Lower leg skin (tissue), 4 donors: ENCODE measurements at regions not wholly inside any gene's neighbourhood (a gene's known extent, or its start where the extent isn't known, plus 50 kb on each side); places are given as distances from the start of the nearest gene placed in this dataset.
"Not testable (repeated sequence)": the region's sequence is repeated elsewhere in the genome, so short reads cannot be mapped to it uniquely, and the experiment has no call there.

Source experiments
- DNase-seq, 2 donors: peaks; one replicate each; pipeline ENCODE4 v3.0.0-alpha.2; 2019; ENCODE audit warnings: low spot score in 2 of 2
- H3K4me3 ChIP-seq: fragments of 200-600 bp; sonication (generic); 2 replicates; pipeline ENCODE4 v1.5.1; 2017; ENCODE audit warnings: mild to moderate bottlenecking, low read depth; ENCODE audit not compliant: poor library complexity, severe bottlenecking
- POLR2A ChIP-seq, 2 donors: fragments of 450-650 bp; IDR thresholded peaks; one replicate each; pipeline ENCODE4 v1.6.1; 2016 to 2017; ENCODE audit warnings: antibody characterized with exemption in 2 of 2, mild to moderate bottlenecking in 1 of 2, moderate library complexity in 1 of 2
- WGBS, 2 donors: methylation state at CpG; one replicate each; pipeline ENCODE4 v1.1.5; 2018; 5-methylcytosine and 5-hydroxymethylcytosine counted together
- intact Hi-C: fragments of 100-400 bp; cut with DNase I; formaldehyde crosslinking; loops from one replicate; pipeline ENCODE4 v1.15.0; 2023; ENCODE audit warnings: low total_unique reads
- TF ChIP-seq, protein P1 (sequence below), 3 donors: fragments of 450-650 bp; IDR thresholded peaks; one replicate each; pipeline ENCODE4 v1.5.1; 2016; ENCODE audit warnings: antibody characterized with exemption in 3 of 3, mild to moderate bottlenecking in 3 of 3, moderate library complexity in 2 of 3

GRCh38 chr2:21231985-21232384 is 108.2 kb downstream of the TDRD15 start:
- no peak for TF ChIP-seq POLR2A (IDR thresholded peaks at IDR 0.05)
- TF ChIP-seq, protein P1, sequence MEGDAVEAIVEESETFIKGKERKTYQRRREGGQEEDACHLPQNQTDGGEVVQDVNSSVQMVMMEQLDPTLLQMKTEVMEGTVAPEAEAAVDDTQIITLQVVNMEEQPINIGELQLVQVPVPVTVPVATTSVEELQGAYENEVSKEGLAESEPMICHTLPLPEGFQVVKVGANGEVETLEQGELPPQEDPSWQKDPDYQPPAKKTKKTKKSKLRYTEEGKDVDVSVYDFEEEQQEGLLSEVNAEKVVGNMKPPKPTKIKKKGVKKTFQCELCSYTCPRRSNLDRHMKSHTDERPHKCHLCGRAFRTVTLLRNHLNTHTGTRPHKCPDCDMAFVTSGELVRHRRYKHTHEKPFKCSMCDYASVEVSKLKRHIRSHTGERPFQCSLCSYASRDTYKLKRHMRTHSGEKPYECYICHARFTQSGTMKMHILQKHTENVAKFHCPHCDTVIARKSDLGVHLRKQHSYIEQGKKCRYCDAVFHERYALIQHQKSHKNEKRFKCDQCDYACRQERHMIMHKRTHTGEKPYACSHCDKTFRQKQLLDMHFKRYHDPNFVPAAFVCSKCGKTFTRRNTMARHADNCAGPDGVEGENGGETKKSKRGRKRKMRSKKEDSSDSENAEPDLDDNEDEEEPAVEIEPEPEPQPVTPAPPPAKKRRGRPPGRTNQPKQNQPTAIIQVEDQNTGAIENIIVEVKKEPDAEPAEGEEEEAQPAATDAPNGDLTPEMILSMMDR (IDR thresholded peaks at IDR 0.05): no peak
- H3K4me3 ChIP-seq: no peak overlapping the region
- intact Hi-C loops: no loop called here
- no peak for DNase-seq

GRCh38 chr2:21233194-21233593 is 109.4 kb downstream of the TDRD15 start:
- TF ChIP-seq POLR2A (IDR thresholded peaks at IDR 0.05): no peak
- TF ChIP-seq, protein P1 (IDR thresholded peaks at IDR 0.05): no peak
- intact Hi-C loops: no loop called here
- H3K4me3 ChIP-seq: no peak overlapping the region
- DNase-seq: no peak
- 83% methylated on average over 3 of the region's 3 CpGs for WGBS, 2 donors

GRCh38 chr2:21234001-21234400 is 110.2 kb downstream of the TDRD15 start:
- WGBS, 2 donors: 71 to 91% methylated on average over 3 of the region's 3 CpGs
- H3K4me3 ChIP-seq: no peak overlapping the region
- no peak for TF ChIP-seq POLR2A (IDR thresholded peaks at IDR 0.05)
- TF ChIP-seq, protein P1 (IDR thresholded peaks at IDR 0.05): no peak
- intact Hi-C loops: no loop called here
- no peak for DNase-seq

DNA sequence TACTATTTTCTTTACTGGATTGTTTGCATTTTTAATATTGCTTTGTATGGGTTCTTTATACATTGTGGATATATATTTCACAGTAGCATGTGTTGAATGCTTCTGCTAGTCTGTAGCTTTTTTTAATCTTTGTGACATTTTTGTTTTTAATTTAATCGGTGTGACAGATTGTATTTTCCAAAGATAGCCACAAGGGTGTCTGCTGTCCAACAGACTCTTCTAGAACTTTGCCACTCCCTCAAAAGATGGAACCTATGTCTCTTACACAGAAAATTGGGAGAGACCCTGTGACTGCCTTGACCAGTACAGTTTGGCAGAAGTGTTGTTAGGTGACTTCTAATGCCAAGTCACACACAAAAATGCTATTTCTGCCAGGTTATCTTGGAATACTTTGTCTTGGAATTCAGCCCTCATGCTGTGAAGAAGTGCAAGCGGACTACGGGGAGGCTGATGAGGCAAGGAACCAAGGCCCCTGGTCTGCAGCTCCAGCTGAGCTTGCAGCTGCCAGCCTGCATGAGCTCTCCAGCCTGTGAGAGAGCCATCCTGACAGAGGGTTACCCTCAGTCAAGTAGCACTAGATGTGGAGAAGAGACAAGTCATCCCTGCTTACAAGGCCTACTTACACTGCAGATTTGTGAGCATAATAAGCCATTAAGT is 110.8 kb downstream of the TDRD15 start:
- 62 to 72% methylated on average over 3 of the region's 3 CpGs for WGBS, 2 donors
- TF ChIP-seq, protein P1 (IDR thresholded peaks at IDR 0.05): no peak
- no peak for TF ChIP-seq POLR2A (IDR thresholded peaks at IDR 0.05)
- intact Hi-C loops: no loop called here
- DNase-seq: no peak
- H3K4me3 ChIP-seq: no peak overlapping the region

DNA sequence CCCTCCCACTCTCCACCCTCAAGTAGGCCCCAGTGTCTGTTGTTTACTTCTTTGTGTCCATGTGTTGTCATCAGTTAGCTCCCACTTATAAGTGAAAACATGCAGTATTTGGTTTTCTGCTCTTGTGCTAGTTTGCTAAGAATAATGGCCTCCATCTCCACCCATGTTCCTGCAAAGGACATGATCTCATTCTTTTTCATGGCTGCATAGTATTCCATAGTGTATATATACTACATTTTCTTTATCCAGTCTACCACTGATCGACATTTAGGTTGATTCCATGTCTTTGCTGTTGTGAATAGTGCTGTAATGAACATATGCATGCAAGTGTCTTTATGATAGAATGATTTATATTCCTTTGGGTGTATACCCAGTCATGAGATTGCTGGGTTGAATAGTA is 116.0 kb downstream of the TDRD15 start:
- intact Hi-C loops, H3K4me3 ChIP-seq, DNase-seq: not testable (repeated sequence)
- 82 to 97% methylated on average over 1 of the region's 1 CpG for WGBS, 2 donors

GRCh38 chr2:21244161-21244560 is 120.4 kb downstream of the TDRD15 start:
- no peak overlapping the region for H3K4me3 ChIP-seq
- TF ChIP-seq, protein P1 (IDR thresholded peaks at IDR 0.05): no peak
- no peak for TF ChIP-seq POLR2A (IDR thresholded peaks at IDR 0.05)
- DNase-seq: no peak
- WGBS, 2 donors: 75 to 78% methylated on average over 1 of the region's 1 CpG
- intact Hi-C loops: no loop called here
